ENCODE measurements at regions not wholly inside any gene's neighbourhood (a gene's known extent, or its start where the extent isn't known, plus 50 kb on each side); places are given as distances from the start of the nearest gene placed in this dataset.
"Not testable (repeated sequence)": the region's sequence is repeated elsewhere in the genome, so short reads cannot be mapped to it uniquely, and the experiment has no call there.

DNA sequence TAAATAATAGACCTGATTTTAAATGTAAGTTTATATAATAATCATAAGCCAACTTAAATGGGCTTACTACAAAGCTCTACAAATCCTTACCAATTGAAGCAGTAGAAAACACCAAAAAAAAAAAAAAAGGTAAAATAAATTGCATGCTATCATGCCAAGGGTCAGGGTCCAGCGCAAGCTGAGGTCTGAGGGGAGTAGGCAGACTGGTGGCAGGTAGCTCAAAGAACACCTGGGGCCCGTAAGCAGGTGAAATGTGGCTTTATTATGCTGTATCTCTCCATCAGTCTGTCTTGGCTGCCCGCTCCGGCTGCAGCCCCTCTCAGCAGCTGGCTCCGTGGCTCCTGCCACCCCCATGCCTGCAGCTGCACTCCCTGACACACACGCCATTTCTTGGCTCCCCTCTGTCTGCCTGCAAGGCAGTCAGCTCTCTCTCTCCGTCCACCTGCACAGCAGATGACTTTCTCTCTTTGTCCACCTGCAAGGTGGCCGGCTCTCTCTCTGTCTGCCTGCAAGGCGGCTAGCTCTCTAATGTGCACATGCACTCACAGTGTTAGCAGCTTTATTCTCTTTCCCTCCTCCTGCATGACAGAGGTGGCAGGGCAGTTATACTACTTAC, 209.4 kb upstream of the UGT8 start:
- peaks cover 9% of the 10 kb centered on the region for H3K27me3 Mint-ChIP-seq
- peaks cover 4% of the 10 kb centered on the region for H3K4me1 Mint-ChIP-seq (ENCODE audit: low read depth)
- no peaks in the 10 kb centered on the region for H3K36me3 Mint-ChIP-seq
- no peak overlapping the region for H3K4me3 Mint-ChIP-seq
- no peaks in the 10 kb centered on the region for H3K9me3 Mint-ChIP-seq (ENCODE audit: low read depth)
- no peak overlapping the region for H3K27ac Mint-ChIP-seq

DNA sequence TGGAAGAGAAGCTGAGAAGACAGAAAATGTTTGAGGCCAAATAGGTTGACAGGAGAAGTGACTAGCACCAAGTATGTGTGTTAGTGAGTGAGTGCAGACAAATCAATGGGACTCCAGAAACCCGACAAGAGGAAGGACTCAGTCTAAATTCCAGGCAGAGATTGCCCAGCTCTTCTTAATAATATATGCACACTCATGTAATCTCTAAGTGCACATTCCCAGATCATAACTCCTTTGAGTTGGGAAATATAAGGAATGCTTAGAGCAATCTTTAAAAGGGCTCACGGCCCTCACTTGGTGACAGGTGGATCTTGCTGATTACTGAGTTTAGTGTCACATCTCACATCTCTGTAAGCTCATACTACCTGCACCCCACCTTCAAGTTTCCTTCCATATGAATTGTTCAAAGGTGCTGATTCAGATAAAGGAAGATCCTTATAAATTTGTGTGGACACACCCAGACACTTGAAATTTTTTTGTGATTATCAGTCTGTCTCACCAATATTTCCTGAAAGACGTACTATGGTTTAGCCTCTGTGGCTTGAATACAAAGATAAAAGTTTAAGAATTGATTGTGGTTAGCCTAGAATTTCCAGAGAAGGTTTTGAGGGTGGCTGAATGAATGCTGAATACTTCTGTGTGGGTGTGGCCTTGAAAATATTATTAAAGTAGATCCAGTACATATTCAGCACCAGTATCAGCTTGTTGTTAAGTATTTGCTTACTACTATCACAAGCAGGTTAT, 205.1 kb upstream of the UGT8 start:
- H3K9me3 Mint-ChIP-seq (ENCODE audit: low read depth), result no peaks in the 10 kb centered on the region
- no peak overlapping the region for H3K27ac Mint-ChIP-seq
- no peaks in the 10 kb centered on the region for H3K36me3 Mint-ChIP-seq
- H3K4me3 Mint-ChIP-seq, result no peak overlapping the region
- H3K4me1 Mint-ChIP-seq (ENCODE audit: low read depth), result peaks cover 19% of the 10 kb centered on the region
- peaks cover 7% of the 10 kb centered on the region for H3K27me3 Mint-ChIP-seq

DNA sequence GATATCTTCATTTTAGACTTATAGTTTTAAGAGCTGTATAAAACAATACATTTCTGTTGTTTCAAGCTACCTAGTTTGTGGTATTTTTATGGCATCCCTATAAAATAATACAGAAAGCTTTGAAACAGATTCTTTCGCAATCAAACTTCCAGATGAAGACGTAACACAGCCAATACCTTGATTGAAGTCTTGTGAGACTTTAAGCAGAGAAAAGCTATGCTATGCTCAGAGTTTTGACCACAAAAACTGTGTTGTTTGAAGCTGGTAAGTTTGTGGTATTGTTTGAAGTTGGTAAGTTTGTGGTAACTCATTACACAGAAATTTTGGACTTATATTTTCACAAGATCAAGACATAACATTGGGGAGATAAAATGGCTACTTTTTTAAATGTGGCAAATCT, 201.8 kb upstream of the UGT8 start:
- Mint-ChIP-seq H3K36me3 (no peaks in the 10 kb centered on the region), H3K4me3 (no peak overlapping the region), H3K27ac (no peak overlapping the region), H3K9me3 (ENCODE audit: low read depth) (no peaks in the 10 kb centered on the region), H3K4me1 (ENCODE audit: low read depth) (peaks cover 26% of the 10 kb centered on the region), H3K27me3 (peaks cover under 1% of the 10 kb centered on the region)

DNA sequence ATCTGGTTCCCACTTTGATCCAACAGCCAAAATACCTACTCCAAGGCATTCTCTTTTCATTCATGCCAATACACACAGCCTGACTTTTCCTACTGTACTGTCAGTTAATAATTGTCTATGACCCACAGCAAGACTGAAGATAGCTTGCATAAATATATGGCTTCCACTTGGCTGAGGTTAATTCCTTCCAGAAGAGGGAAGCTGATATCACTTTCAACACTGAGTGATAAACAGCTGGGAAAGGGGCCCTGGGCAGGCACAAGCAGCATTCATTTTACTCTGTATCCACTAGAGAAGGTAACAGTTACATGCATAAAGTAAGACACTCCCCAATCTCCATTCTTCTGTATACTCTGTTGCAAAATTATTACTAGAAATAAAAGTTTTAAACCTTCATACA, 200.2 kb upstream of the UGT8 start:
- Mint-ChIP-seq H3K27me3 (peaks cover 3% of the 10 kb centered on the region), H3K27ac (no peak overlapping the region), H3K36me3 (no peaks in the 10 kb centered on the region), H3K9me3 (ENCODE audit: low read depth) (no peaks in the 10 kb centered on the region), H3K4me1 (ENCODE audit: low read depth) (peaks cover 24% of the 10 kb centered on the region), H3K4me3 (no peak overlapping the region)

DNA sequence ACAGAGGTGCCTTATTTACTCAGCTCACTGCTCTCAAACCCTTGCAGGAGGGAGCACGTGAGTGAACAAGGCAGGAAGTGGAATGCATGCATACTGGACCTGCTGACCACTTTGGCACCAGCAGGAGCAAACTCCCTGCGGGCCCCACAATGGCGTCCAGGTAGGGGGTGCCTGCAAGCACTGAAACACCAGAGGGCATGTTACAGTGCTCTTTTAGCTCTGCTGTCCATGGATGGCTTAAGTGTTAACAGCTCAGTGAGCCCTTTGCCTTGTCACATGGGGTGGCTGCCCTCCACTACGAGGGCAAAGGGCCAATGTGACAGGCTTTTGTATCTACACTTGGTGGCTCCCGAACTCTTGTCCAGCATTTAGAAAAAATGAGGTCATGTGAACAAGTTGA, 199.5 kb upstream of the UGT8 start:
- no peaks in the 10 kb centered on the region for H3K9me3 Mint-ChIP-seq (ENCODE audit: low read depth)
- peaks cover 3% of the 10 kb centered on the region for H3K27me3 Mint-ChIP-seq

DNA sequence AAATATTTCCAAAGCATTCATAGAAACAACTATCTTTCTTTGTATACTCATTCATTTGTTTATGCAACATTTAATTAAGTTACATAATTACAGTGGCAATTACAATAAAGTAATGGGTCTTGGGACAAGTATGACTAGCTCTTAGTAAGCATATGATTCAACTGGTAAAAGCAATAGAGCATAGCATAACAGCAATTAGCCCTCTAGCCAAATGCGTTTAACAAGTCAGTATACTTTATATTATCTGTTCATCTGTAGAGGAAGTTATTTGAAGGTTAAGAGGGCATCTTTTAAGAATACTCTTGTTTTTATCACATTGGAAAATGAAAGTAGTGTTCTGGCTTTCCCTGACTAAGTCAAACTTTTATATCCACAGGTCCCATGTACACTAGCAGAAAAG, 198.1 kb upstream of the UGT8 start:
- H3K36me3 Mint-ChIP-seq, result no peaks in the 10 kb centered on the region
- no peak overlapping the region for H3K4me3 Mint-ChIP-seq
- no peak overlapping the region for H3K27ac Mint-ChIP-seq
- H3K4me1 Mint-ChIP-seq (ENCODE audit: low read depth), result peaks cover 23% of the 10 kb centered on the region
- peaks cover 4% of the 10 kb centered on the region for H3K27me3 Mint-ChIP-seq
- H3K9me3 Mint-ChIP-seq (ENCODE audit: low read depth), result no peaks in the 10 kb centered on the region

More for the DNA sequence above, 199.5 kb upstream of the UGT8 start:
- peaks cover 23% of the 10 kb centered on the region for H3K4me1 Mint-ChIP-seq (ENCODE audit: low read depth)
- H3K36me3 Mint-ChIP-seq, result no peaks in the 10 kb centered on the region
- no peak overlapping the region for H3K4me3 Mint-ChIP-seq
- no peak overlapping the region for H3K27ac Mint-ChIP-seq

DNA sequence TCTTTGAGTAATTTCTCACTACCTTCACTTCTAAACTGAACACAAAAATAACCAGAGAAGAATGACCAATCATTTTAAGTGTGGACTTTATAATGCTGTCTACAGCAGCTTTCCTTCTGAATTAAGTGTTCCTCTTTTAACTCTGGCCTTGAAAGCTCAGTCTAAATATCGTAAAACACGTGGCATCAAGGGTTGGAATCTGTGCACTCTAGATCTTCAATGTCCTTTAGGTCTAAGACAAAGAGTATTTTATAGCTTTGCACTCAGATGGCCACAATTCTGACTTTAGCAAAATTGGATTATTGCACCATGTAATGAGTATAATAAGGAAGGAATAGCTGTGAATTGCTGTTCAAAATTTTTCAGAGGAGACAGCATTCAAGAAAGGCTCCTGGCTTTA, 197.1 kb upstream of the UGT8 start:
- no peaks in the 10 kb centered on the region for H3K9me3 Mint-ChIP-seq (ENCODE audit: low read depth)
- peaks cover 4% of the 10 kb centered on the region for H3K27me3 Mint-ChIP-seq
- H3K27ac Mint-ChIP-seq, result no peak overlapping the region
- no peaks in the 10 kb centered on the region for H3K36me3 Mint-ChIP-seq
- peaks cover 21% of the 10 kb centered on the region for H3K4me1 Mint-ChIP-seq (ENCODE audit: low read depth)
- H3K4me3 Mint-ChIP-seq, result no peak overlapping the region

DNA sequence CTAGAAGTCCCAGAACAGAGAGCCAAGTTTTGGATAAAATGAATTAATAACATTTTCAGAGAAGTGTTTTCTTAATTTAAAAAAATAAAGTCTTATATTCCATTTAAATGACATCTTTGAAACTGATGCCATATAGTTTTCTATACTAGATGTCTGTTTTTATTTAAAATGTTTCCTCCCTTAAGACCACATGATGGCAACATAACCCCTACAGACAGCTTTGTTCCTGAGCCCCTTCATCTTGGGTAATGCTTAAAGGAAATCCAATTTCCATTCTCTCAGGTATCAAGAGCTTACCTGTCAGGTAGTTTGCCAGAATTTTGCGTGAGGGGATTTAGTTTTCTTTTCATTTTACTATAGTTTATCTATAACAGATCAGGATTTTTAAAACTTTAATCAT, 181.4 kb upstream of the UGT8 start:
- no peaks in the 10 kb centered on the region for H3K27me3 Mint-ChIP-seq
- no peaks in the 10 kb centered on the region for H3K36me3 Mint-ChIP-seq
- H3K4me3 Mint-ChIP-seq, result no peak overlapping the region
- no peaks in the 10 kb centered on the region for H3K4me1 Mint-ChIP-seq (ENCODE audit: low read depth)
- no peaks in the 10 kb centered on the region for H3K9me3 Mint-ChIP-seq (ENCODE audit: low read depth)
- H3K27ac Mint-ChIP-seq, result no peak overlapping the region

DNA sequence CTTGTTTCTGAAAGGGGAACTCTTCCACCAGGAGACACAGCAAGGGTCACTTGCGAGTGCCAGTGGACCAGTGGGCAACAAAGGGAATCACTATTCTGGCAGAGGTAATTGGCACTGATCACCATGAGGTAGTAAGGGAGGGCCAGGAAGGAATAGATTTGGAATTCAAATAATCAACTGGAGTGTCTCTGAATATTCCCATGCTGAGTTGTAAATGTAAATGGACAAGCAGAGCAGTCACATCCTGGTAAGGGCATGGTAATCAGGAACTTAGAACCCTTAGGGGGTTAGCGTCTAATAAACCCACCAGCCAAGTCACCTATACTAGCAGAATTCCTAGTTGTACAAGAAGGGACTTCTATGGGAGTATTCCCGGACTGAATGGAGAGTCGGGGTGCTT, 178.5 kb upstream of the UGT8 start:
- Mint-ChIP-seq H3K4me1 (ENCODE audit: low read depth) (no peaks in the 10 kb centered on the region), H3K36me3 (no peaks in the 10 kb centered on the region), H3K27me3 (no peaks in the 10 kb centered on the region), H3K4me3 (no peak overlapping the region), H3K27ac (no peak overlapping the region), H3K9me3 (ENCODE audit: low read depth) (no peaks in the 10 kb centered on the region)

DNA sequence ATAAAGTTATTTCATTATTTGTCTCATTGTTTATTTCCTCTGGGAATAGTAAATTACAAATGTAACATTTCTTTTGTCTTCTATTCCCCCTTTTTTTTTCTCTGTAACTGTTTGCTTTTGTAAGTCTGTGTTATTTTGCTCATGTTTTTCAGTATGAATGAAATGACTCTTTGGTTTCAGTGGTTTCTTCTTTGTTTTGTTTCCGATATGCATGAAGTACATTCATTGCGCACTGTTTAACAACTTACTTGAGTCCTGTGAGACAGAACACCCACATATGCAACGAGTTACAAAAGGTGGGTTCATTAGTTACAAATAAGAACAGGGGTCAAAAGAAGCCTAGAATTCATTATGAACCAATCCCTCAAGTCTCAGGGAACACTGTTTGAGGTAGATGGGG, 175.0 kb upstream of the UGT8 start:
- no peak overlapping the region for H3K27ac Mint-ChIP-seq
- H3K9me3 Mint-ChIP-seq (ENCODE audit: low read depth), result no peaks in the 10 kb centered on the region
- H3K27me3 Mint-ChIP-seq, result no peaks in the 10 kb centered on the region
- H3K4me3 Mint-ChIP-seq, result no peak overlapping the region
- no peaks in the 10 kb centered on the region for H3K36me3 Mint-ChIP-seq
- no peaks in the 10 kb centered on the region for H3K4me1 Mint-ChIP-seq (ENCODE audit: low read depth)

DNA sequence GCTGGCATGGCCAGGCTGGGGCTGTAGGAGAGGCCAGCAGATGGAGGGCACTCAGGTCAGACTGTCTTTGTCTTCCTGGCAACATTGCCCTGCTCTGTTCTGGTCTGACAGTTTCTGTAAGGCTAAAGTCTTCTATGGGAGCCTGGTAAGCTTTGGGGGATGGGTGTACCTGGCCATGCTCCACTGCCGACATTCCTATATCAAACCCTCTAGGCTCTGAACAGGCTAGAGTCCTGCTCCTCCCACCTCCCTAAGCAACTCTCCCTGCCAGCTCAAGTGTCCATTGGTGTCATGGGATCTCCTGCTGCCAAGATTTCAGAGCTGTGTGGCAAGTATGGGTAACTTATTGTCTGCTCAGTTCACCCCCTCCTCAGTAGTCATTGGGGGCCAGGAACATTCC, 163.5 kb upstream of the UGT8 start:
- no peaks in the 10 kb centered on the region for H3K36me3 Mint-ChIP-seq
- no peak overlapping the region for H3K27ac Mint-ChIP-seq
- H3K9me3 Mint-ChIP-seq (ENCODE audit: low read depth), result no peaks in the 10 kb centered on the region
- H3K4me3 Mint-ChIP-seq, result no peak overlapping the region
- H3K27me3 Mint-ChIP-seq, result peaks cover 17% of the 10 kb centered on the region
- H3K4me1 Mint-ChIP-seq (ENCODE audit: low read depth), result no peaks in the 10 kb centered on the region

DNA sequence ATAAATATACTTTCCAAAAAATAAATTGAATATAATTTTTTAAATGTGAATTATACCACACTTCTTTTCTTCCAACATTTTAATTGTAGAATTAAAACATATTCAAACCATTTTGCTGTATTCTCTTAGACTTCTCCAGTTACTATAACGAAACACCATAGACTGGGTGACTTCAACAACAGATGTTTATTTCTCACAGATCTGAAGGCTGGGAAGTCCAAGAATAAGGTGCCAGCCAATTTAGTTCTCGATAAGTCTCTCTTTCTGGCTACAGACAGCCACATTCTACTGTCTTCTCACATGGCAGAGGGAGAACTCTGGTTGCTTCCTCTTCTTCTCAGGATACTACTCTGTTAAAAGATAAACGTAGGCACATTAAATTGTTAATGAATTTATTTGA, 155.8 kb upstream of the UGT8 start:
- no peaks in the 10 kb centered on the region for H3K9me3 Mint-ChIP-seq (ENCODE audit: low read depth)

DNA sequence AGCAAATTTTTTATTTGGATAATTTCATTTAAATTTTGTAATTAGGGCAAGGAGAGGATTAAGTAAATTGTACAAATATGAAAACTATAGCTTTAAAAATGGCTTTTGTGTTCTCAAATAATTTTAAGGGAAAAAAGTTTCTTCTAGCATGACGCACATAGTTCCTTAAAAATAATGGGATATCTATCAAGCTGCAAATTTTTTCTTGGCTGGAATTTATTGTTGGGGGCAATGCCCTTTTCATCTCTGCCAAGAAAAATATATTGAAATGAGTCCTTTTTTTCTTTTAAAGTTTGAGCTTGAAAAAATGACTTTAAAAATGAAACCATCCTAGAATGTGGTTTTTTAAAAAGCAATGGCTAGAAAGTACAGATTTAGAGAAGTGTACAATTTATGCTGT, 154.4 kb upstream of the UGT8 start:
- H3K9me3 Mint-ChIP-seq (ENCODE audit: low read depth), result no peaks in the 10 kb centered on the region
- H3K4me1 Mint-ChIP-seq (ENCODE audit: low read depth), result no peaks in the 10 kb centered on the region
- no peaks in the 10 kb centered on the region for H3K36me3 Mint-ChIP-seq
- no peak overlapping the region for H3K4me3 Mint-ChIP-seq
- H3K27ac Mint-ChIP-seq, result no peak overlapping the region
- H3K27me3 Mint-ChIP-seq, result peaks cover 13% of the 10 kb centered on the region

More for the DNA sequence above, 155.8 kb upstream of the UGT8 start:
- Mint-ChIP-seq H3K27me3 (peaks cover 18% of the 10 kb centered on the region), H3K4me3 (no peak overlapping the region), H3K36me3 (no peaks in the 10 kb centered on the region), H3K4me1 (ENCODE audit: low read depth) (no peaks in the 10 kb centered on the region), H3K27ac (no peak overlapping the region)

DNA sequence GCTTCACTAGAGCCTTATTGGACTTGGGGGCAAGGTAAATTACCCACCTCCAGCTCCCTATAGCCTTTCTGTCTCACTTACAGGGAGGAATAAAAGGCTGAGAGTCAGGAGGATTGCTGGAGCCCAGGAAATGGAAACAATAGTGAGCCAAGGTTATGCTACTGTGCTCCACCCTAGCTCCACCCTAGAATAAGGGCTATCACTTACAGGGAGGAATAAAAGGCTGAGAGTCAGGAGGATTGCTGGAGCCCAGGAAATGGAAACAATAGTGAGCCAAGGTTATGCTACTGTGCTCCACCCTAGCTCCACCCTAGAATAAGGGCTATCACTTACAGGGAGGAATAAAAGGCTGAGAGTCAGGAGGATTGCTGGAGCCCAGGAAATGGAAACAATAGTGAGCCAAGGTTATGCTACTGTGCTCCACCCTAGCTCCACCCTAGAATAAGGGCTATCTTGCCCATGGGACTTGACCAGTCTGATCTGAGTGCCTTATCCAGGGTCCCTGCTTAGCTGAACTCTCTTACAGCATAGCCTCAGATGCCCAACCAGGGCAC, 150.6 kb upstream of the UGT8 start:
- not testable (repeated sequence) for H3K36me3 Mint-ChIP-seq; H3K27ac Mint-ChIP-seq; H3K4me3 Mint-ChIP-seq; H3K27me3 Mint-ChIP-seq; H3K4me1 Mint-ChIP-seq (ENCODE audit: low read depth)
- H3K9me3 Mint-ChIP-seq (ENCODE audit: low read depth), result peaks cover 19% of the 10 kb centered on the region

DNA sequence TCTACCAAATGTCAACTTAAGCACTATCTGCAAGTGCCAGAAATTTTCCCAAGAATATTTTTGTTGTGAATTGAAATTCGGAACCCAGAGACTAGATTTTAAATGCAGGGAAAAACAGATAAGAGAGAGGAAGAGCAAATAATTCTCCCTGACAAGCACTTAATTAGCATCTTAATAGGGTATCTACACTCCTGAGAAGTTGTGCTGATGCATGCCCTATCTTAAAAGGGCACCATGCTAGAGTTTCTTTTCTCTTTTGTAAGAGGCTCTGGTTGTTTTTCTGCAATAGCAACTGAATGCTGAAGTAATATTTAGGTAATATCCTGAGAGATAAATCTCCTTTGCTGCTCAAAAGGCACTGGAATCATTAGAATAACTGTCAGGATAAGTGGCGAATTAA, 139.9 kb upstream of the UGT8 start:
- H3K9me3 Mint-ChIP-seq (ENCODE audit: low read depth), result no peaks in the 10 kb centered on the region
- no peaks in the 10 kb centered on the region for H3K4me1 Mint-ChIP-seq (ENCODE audit: low read depth)
- H3K27me3 Mint-ChIP-seq, result no peaks in the 10 kb centered on the region
- H3K27ac Mint-ChIP-seq, result no peak overlapping the region
- H3K36me3 Mint-ChIP-seq, result no peaks in the 10 kb centered on the region
- no peak overlapping the region for H3K4me3 Mint-ChIP-seq

All from activated naive CD8-positive, alpha-beta T cell (primary cell).